NCI-H2107 treated with DMSO at 0.1 percent for 48 hours (cell line): ENCODE measurements at regions not wholly inside any gene's neighbourhood (a gene's known extent, or its start where the extent isn't known, plus 50 kb on each side); places are given as distances from the start of the nearest gene placed in this dataset.

Source experiments
- DNase-seq: peaks from one replicate; lab custom pipeline; 2025; ENCODE audit not compliant: unreplicated experiment; lab: John Stamatoyannopoulos, UW

GRCh38 chr2:196248467-196249094 lies 77.2 kb upstream of the STK17B start:
- DNase-seq, result no peak

- DNase-seq, result no peak
Observed at GRCh38 chr2:196249171-196249570, 77.8 kb upstream of the STK17B start.

GRCh38 chr2:196249860-196250259 lies 78.5 kb upstream of the STK17B start:
- DNase-seq, result no peak

- no peak for DNase-seq
Observed at GRCh38 chr2:196251132-196251531, 79.8 kb upstream of the STK17B start.

- no peak for DNase-seq
Observed at GRCh38 chr2:196252408-196253115, 81.2 kb upstream of the STK17B start.

- no peak for DNase-seq
Observed at GRCh38 chr2:196253116-196253480, 81.7 kb upstream of the STK17B start.

- no peak for DNase-seq
Observed at GRCh38 chr2:196256585-196256984, 85.2 kb upstream of the STK17B start.

GRCh38 chr2:196257086-196257485 lies 85.7 kb upstream of the STK17B start:
- no peak for DNase-seq

GRCh38 chr2:196258407-196258806 lies 87.0 kb upstream of the STK17B start:
- DNase-seq, result no peak

GRCh38 chr2:196259507-196260481 lies 88.4 kb upstream of the STK17B start:
- DNase-seq, result no peak

- no peak for DNase-seq
Observed at GRCh38 chr2:196260546-196260945, 89.2 kb upstream of the STK17B start.

- no peak for DNase-seq
Observed at GRCh38 chr2:196262606-196263005, 91.2 kb upstream of the STK17B start.

GRCh38 chr2:196263181-196263747 lies 91.9 kb upstream of the STK17B start:
- no peak for DNase-seq

- DNase-seq, result no peak
Observed at GRCh38 chr2:196266351-196266750, 95.0 kb upstream of the STK17B start.

GRCh38 chr2:196266855-196267254 lies 95.5 kb upstream of the STK17B start:
- no peak for DNase-seq

GRCh38 chr2:196268025-196268424 lies 96.6 kb upstream of the STK17B start:
- DNase-seq, result no peak

- no peak for DNase-seq
Observed at GRCh38 chr2:196268538-196269338, 97.4 kb upstream of the STK17B start.

- DNase-seq, result no peak
Observed at GRCh38 chr2:196271795-196272194, 100.4 kb upstream of the STK17B start.

- no peak for DNase-seq
Observed at GRCh38 chr2:196274387-196274809, 103.0 kb upstream of the STK17B start.

- DNase-seq, result no peak
Observed at GRCh38 chr2:196275646-196276352, 104.4 kb upstream of the STK17B start.
